Inflammatory macrophage treated with lipopolysaccharide for 1 hour (primary cell): ENCODE measurements at regions not wholly inside any gene's neighbourhood (a gene's known extent, or its start where the extent isn't known, plus 50 kb on each side); places are given as distances from the start of the nearest gene placed in this dataset.
"Not testable (repeated sequence)": the region's sequence is repeated elsewhere in the genome, so short reads cannot be mapped to it uniquely, and the experiment has no call there.

Source experiments
- DNase-seq, 2 donors: peaks; one replicate each; pipeline ENCODE4 v3.0.0-alpha.2; 2020 to 2022

DNA sequence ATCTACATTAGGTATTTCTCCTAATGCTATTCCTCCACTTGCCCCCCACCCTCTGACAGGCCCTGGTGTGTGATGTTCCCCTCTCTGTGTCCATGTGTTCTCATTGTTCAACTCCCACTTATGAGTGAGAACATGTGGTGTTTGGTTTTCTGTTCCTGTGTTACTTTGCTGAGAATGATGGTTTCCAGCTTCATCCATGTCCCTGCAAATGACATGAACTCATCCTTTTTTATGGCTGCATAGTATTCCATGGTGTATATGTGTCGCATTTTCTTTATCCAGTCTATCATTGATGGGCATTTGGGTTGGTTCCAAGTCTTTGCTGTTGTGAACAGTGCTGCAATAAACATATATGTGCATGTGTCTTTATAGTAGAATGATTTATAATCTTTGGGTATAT lies 50.6 kb upstream of the GRHL3 start:
- not testable (repeated sequence) for DNase-seq

GRCh38 chr1:24266998-24267397 lies 52.2 kb upstream of the GRHL3 start:
- no peak for DNase-seq

DNA sequence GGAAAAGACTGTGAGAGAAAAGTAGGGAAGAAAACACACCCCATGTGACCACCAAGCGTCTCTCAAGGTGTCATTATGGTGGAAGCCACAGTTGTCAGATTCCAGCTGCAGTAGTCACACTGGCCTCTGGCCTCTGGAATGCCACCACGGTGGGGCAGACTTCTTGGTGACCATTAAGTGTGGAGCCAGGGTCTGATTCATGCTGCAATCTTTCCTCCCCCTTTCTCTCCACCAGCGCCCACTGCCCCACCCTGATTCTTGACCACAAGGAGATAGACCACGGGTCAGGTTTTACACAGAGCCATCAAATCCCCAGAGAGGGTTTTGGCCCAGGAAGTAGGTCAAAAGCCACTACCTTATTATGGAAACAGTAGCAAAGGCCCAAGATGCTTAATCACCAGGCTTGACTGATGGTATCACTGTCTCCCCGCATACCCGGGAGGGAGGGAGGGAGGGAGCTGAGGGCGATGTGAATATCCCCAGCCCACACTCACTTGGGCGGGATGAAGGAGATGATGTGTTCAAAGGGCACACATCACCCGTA lies 52.7 kb upstream of the GRHL3 start:
- no peak for DNase-seq

DNA sequence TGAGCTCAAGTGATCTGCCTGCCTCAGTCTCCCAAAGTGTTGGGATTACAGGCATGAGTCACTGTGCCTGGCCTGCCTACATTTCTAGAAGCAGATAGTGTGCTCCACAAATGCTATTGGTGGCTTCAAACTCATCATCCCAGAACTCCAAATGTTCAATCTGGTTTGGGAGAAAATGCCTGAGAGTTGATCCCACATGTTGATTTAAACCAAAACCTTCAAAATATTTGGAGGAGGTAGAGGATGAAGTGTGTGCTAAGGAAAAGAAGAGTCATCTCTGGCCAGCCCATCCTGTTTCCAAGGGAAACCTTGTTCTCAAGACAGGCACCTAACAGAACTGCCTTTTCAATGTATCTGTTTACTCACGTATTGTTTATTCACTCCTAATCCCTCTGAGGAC lies 55.4 kb upstream of the GRHL3 start:
- no peak for DNase-seq

- DNase-seq = no peak
Observed at GRCh38 chr1:24263211-24263610, 55.9 kb upstream of the GRHL3 start.

- DNase-seq = no peak
Observed at GRCh38 chr1:24261977-24262376, 57.2 kb upstream of the GRHL3 start.

- no peak for DNase-seq
Observed at GRCh38 chr1:24258735-24259424, 60.3 kb upstream of the GRHL3 start.

DNA sequence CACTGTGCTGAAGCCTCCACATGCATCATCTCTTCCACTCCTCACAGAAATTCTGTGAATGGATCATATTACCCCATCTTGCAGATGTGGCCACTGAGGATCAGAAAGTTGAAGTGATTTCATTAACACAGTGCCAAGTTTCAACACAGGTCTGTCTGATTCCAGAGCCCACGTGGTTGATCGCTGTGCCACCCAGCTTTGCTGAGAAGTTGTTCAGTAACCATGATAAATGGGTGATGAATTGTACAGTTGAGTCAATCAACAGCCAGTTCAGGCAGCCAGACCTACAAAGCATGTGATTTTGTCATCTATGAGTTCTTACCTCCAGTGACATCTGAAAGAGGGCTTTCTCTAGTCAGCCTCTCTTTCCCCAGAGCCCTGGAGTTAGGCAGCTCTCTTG lies 61.8 kb upstream of the GRHL3 start:
- DNase-seq = no peak

- DNase-seq = no peak
Observed at GRCh38 chr1:24256687-24257086, 62.5 kb upstream of the GRHL3 start.

- no peak for DNase-seq
Observed at GRCh38 chr1:24255226-24255625, 63.9 kb upstream of the GRHL3 start.

GRCh38 chr1:24254783-24255182 lies 64.4 kb upstream of the GRHL3 start:
- DNase-seq = no peak

- DNase-seq = no peak
Observed at GRCh38 chr1:24253571-24253970, 65.6 kb upstream of the GRHL3 start.

- no peak for DNase-seq
Observed at GRCh38 chr1:24252185-24252780, 65.2 kb upstream of the IFNLR1 start.

GRCh38 chr1:24251501-24251900 lies 64.4 kb upstream of the IFNLR1 start:
- no peak for DNase-seq

GRCh38 chr1:24250791-24251190 lies 63.7 kb upstream of the IFNLR1 start:
- no peak for DNase-seq

DNA sequence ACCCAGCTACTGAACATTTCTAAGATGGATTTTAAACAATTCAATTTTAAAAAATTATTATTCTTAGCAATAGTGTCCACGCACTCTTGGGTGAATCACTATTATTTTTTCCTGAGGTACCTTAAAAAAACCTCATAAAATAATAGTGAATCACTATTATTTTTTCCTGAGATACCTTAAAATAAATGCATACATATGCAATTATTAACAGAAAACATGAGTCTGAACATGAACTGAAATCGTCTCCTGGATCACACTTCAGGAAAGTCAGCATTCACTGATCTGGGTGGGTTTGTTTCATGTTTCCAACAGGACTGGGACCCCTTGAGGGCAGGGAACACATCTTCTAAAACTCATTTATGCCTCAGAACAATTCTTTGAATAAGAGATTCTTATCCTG lies 63.1 kb upstream of the IFNLR1 start:
- no peak for DNase-seq

DNA sequence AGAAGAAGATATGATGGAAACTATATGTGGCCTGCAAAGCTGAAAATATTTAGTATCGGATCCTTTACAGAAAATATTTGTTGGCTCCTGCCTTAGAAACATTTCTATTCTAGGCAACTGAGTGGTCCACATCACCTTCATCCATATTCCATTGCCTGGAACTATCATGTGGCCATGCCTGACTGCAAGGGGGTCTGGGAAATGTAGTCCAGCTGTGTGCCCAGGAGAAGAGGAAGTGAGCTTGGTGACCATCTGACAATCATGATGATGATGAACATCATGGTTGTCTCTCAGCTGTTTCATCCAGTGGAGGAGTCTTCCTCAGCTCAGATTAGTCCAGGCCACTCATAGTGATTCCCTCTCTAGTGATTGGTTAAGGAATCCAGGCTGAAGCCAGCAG lies 61.8 kb upstream of the IFNLR1 start:
- peak; percentile 28 to 33 for DNase-seq

GRCh38 chr1:24247337-24247736 lies 60.2 kb upstream of the IFNLR1 start:
- not testable (repeated sequence) for DNase-seq

GRCh38 chr1:24244519-24245268 lies 57.6 kb upstream of the IFNLR1 start:
- DNase-seq = no peak

GRCh38 chr1:24237750-24238395 lies 50.8 kb upstream of the IFNLR1 start:
- DNase-seq = no peak

DNA sequence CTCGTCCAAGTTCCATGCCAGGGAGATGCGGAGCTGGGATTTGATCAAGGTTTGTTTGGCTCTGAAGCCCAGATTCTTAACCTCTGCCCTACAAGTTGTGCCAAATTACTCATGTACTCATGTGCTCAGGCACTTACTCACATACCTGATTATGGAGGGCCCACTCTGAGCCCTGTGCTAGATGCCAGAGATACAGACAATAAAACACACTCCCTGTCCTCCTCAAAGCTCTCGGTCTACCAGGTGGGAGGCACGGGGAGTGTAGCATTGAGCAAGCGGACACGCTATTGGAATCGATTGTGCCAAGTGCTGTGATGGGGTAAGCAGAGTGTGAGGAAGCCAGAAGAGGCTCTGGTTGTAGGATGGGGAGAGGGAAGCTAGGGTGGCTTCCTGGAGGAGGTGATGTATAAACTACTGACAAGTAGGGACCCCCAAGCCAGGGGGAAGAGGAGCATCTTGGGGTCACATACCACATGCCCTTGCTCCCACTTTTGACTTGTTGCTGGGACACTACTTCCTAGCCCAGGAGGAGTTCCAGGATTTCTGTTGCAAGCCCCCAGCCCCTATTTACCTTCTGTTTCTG lies 49.8 kb upstream of the IFNLR1 start:
- DNase-seq = no peak
